H1 (cell line): ENCODE measurements at regions not wholly inside any gene's neighbourhood (a gene's known extent, or its start where the extent isn't known, plus 50 kb on each side); places are given as distances from the start of the nearest gene placed in this dataset.

Experiments used
- CTCF ChIA-PET: fragments of 300-600 bp; sonication (Branson Sonifier 250); formaldehyde crosslinking; loops from one replicate; lab custom pipeline; 2021; ENCODE audit not compliant: partially characterized antibody; lab: Charles Lee
- POLR2A ChIA-PET: fragments of 300-600 bp; sonication (Branson Sonifier 250); formaldehyde crosslinking; loops from one replicate; lab custom pipeline; 2021; ENCODE audit warnings: inconsistent platforms; ENCODE audit not compliant: partially characterized antibody; lab: Charles Lee
- DNase-seq, 2 experiments: peaks; one replicate each; pipeline versions ENCODE4 v3.0.0 to v3.0.0-alpha.2; 2010 to 2022; ENCODE audit warnings: low spot score in 2 of 2, low read depth in 1 of 2, mixed read lengths in 1 of 2
- FAIRE-seq: peaks from 2 replicates; lab custom pipeline; 2011; peaks lifted over from hg19 to GRCh38; lab: Jason Lieb, UNC
- H2AFZ ChIP-seq: 2 replicates; pipeline ENCODE4 v1.8.1; 2012; ENCODE audit warnings: low read length, inconsistent platforms
- H2AK5ac ChIP-seq: 2 replicates; pipeline ENCODE4 v1.6.1; 2013; ENCODE audit warnings: low read depth, low read length
- H2BK120ac ChIP-seq: replicated peaks from 2 replicates; pipeline ENCODE3; 2013; ENCODE audit warnings: low read depth, low read length, inconsistent platforms
- H2BK12ac ChIP-seq: 2 replicates; pipeline ENCODE4 v1.6.1; 2013; ENCODE audit warnings: low read depth, low read length
- H2BK15ac ChIP-seq: 2 replicates; pipeline ENCODE4 v1.6.1; 2013; ENCODE audit warnings: low read length
- H2BK20ac ChIP-seq: 2 replicates; pipeline ENCODE4 v1.6.1; 2013; ENCODE audit warnings: low read length
- H2BK5ac ChIP-seq: 2 replicates; pipeline ENCODE4 v1.6.1; 2013; ENCODE audit warnings: low read depth, low read length
- H3K14ac ChIP-seq: 2 replicates; pipeline ENCODE4 v1.6.1; 2013; ENCODE audit warnings: inconsistent platforms; ENCODE audit not compliant: insufficient read length
- H3K18ac ChIP-seq: 2 replicates; pipeline ENCODE4 v1.6.1; 2013; ENCODE audit warnings: low read length; ENCODE audit errors: extremely low read depth
- H3K23ac ChIP-seq: 2 replicates; pipeline ENCODE4 v1.6.1; 2013; ENCODE audit warnings: inconsistent platforms; ENCODE audit not compliant: insufficient read length
- H3K23me2 ChIP-seq: 2 replicates; pipeline ENCODE4 v1.6.1; 2013; ENCODE audit warnings: low read depth, low read length
- H3K27ac ChIP-seq: 2 replicates; pipeline ENCODE4 v1.6.1; 2011; ENCODE audit warnings: low read depth, low read length, inconsistent platforms
- H3K27me3 ChIP-seq, 4 experiments: replicated peaks in 1 of 4; 1 replicate in 1 of 4; 2 replicates in 3 of 4; pipeline versions ENCODE4 v1.6.1 to v1.8.1; 2011 to 2013; ENCODE audit warnings: low read length in 3 of 4, mild to moderate bottlenecking in 3 of 4, inconsistent platforms in 2 of 4, mixed read lengths in 2 of 4, moderate library complexity in 1 of 4; ENCODE audit not compliant: control insufficient read depth in 3 of 4, insufficient read depth in 3 of 4; ENCODE audit errors: extremely low read depth in 1 of 4
- H3K36me3 ChIP-seq, 4 experiments: 2 replicates each; pipeline versions ENCODE4 v1.6.1 to v1.8.1; 2011 to 2013; ENCODE audit warnings: mild to moderate bottlenecking in 4 of 4, low read length in 3 of 4, moderate library complexity in 2 of 4, control low read depth in 1 of 4, inconsistent platforms in 1 of 4; ENCODE audit not compliant: insufficient read depth in 4 of 4, control insufficient read depth in 2 of 4
- H3K4ac ChIP-seq: replicated peaks from 2 replicates; pipeline ENCODE3; 2013; ENCODE audit warnings: low read length, low read depth, mixed read lengths, inconsistent platforms; ENCODE audit not compliant: insufficient read length
- H3K4me1 ChIP-seq, 4 experiments: replicated peaks in 1 of 4; 1 replicate in 1 of 4; 2 replicates in 3 of 4; pipeline versions ENCODE4 v1.6.1 to v1.8.1; 2011 to 2013; ENCODE audit warnings: low read length in 3 of 4, inconsistent platforms in 2 of 4, mixed read lengths in 1 of 4; ENCODE audit not compliant: insufficient read depth in 4 of 4, control insufficient read depth in 3 of 4
- H3K4me2 ChIP-seq, 2 experiments: 2 replicates each; pipeline versions ENCODE4 v1.6.1 to v1.8.1; 2011 to 2013; ENCODE audit warnings: low read depth in 2 of 2, low read length in 2 of 2, control low read depth in 1 of 2, inconsistent platforms in 1 of 2, mild to moderate bottlenecking in 1 of 2; ENCODE audit not compliant: insufficient read depth in 1 of 2
- H3K4me3 ChIP-seq, 4 experiments: fragments of 200-600, 300-600 bp in 1 of 4; sonication (generic), shearing (Covaris generic), sonication (Bioruptor Twin) in 1 of 4; 2 replicates each; pipeline versions ENCODE4 v1.5.1 to v1.8.1; 2011 to 2016; ENCODE audit warnings: low read length in 4 of 4, low read depth in 3 of 4, control low read depth in 2 of 4, inconsistent platforms in 2 of 4, mild to moderate bottlenecking in 2 of 4, mixed read lengths in 1 of 4, moderate library complexity in 1 of 4; ENCODE audit not compliant: insufficient read depth in 2 of 4; ENCODE audit errors: extremely low read depth in 1 of 4
- H3K56ac ChIP-seq: replicated peaks from 2 replicates; pipeline ENCODE3; 2013; ENCODE audit warnings: low read depth, mild to moderate bottlenecking, mixed read lengths, low read length, inconsistent platforms; ENCODE audit not compliant: insufficient read length
- H3K79me1 ChIP-seq: 2 replicates; pipeline ENCODE4 v1.6.1; 2013; ENCODE audit warnings: low read depth, low read length, control low read depth
- H3K79me2 ChIP-seq, 2 experiments: 2 replicates each; pipeline versions ENCODE4 v1.6.1 to v1.8.1; 2012 to 2013; ENCODE audit warnings: low read length in 2 of 2, mild to moderate bottlenecking in 2 of 2, inconsistent platforms in 1 of 2; ENCODE audit not compliant: insufficient read depth in 2 of 2, control insufficient read depth in 1 of 2
- H3K9ac ChIP-seq, 4 experiments: replicated peaks in 1 of 4; 1 replicate in 1 of 4; 2 replicates in 3 of 4; pipeline versions ENCODE4 v1.6.1 to v1.8.1; 2011 to 2013; ENCODE audit warnings: low read depth in 3 of 4, low read length in 3 of 4, control low read depth in 2 of 4, mild to moderate bottlenecking in 2 of 4, moderate library complexity in 2 of 4, inconsistent platforms in 1 of 4; ENCODE audit errors: extremely low read depth in 1 of 4
- H3K9me3 ChIP-seq, 2 experiments: 2 replicates each; pipeline versions ENCODE4 v1.6.1 to v1.8.1; 2012 to 2013; ENCODE audit warnings: mild to moderate bottlenecking in 2 of 2, moderate library complexity in 2 of 2, control low read depth in 1 of 2, inconsistent platforms in 1 of 2, low read depth in 1 of 2, low read length in 1 of 2, mixed read lengths in 1 of 2; ENCODE audit not compliant: insufficient read depth in 2 of 2
- H4K20me1 ChIP-seq, 2 experiments: replicated peaks in 1 of 2; 2 replicates each; pipeline versions ENCODE3 to v1.8.1; 2011 to 2013; ENCODE audit warnings: inconsistent platforms in 2 of 2, low read length in 2 of 2, mild to moderate bottlenecking in 1 of 2; ENCODE audit not compliant: insufficient read depth in 2 of 2, control insufficient read depth in 1 of 2
- H4K5ac ChIP-seq: 2 replicates; pipeline ENCODE4 v1.6.1; 2013; ENCODE audit warnings: low read length, low read depth, mixed read lengths, inconsistent platforms; ENCODE audit not compliant: insufficient read length
- H4K8ac ChIP-seq: 2 replicates; pipeline ENCODE4 v1.8.0; 2013; ENCODE audit warnings: mild to moderate bottlenecking, moderate library complexity, low read length, inconsistent platforms; ENCODE audit not compliant: insufficient read depth; ENCODE audit errors: extremely low read depth
- H4K91ac ChIP-seq: replicated peaks from 2 replicates; pipeline ENCODE3; 2013; ENCODE audit warnings: low read length, mixed read lengths, inconsistent platforms; ENCODE audit not compliant: insufficient read length
- GABPA ChIP-seq: IDR thresholded peaks from 2 replicates; pipeline ENCODE4 v1.6.1; 2011; ENCODE audit warnings: mild to moderate bottlenecking, low read length, moderate library complexity, borderline replicate concordance; ENCODE audit not compliant: insufficient read depth
- RAD21 ChIP-seq, 2 experiments: IDR thresholded peaks in 1 of 2; conservative IDR thresholded peaks in 1 of 2; 2 replicates each; pipeline ENCODE4 v1.6.1; 2011; ENCODE audit warnings: low read depth in 2 of 2, low read length in 2 of 2, improper control_type of control experiment in 1 of 2, inconsistent platforms in 1 of 2, mild to moderate bottlenecking in 1 of 2, moderate library complexity in 1 of 2
- SIRT6 ChIP-seq: IDR thresholded peaks from one replicate; pipeline ENCODE4 v1.7.1; 2012; ENCODE audit warnings: low read length, inconsistent platforms

GRCh38 chr2:83689402-83689801, 769.7 kb downstream of the SUCLG1 start:
- H3K23ac ChIP-seq = no peak overlapping the region
- no peaks in the 10 kb centered on the region for H3K9me3 ChIP-seq
- H3K23me2 ChIP-seq = no peaks in the 10 kb centered on the region
- no peak overlapping the region for H3K4ac ChIP-seq
- TF ChIP-seq RAD21 (IDR thresholded peaks at IDR 0.05 in 1 of 2, conservative IDR thresholded peaks at IDR 0.05 in 1 of 2; ENCODE audit: low read depth in 2 of 2, low read length in 2 of 2) (no peak), SIRT6 (no peak), GABPA (no peak)
- no peak overlapping the region for H2BK120ac ChIP-seq
- DNase-seq = no peak
- H3K4me3 ChIP-seq = no peak overlapping the region
- no peak overlapping the region for H2AFZ ChIP-seq
- H3K27ac ChIP-seq = no peak overlapping the region
- H4K5ac ChIP-seq = no peak overlapping the region
- no peak overlapping the region for H3K56ac ChIP-seq
- H2AK5ac ChIP-seq = no peak overlapping the region
- no peak overlapping the region for H3K4me2 ChIP-seq
- no peak overlapping the region for H3K9ac ChIP-seq
- no peak overlapping the region for H2BK5ac ChIP-seq
- ChIA-PET CTCF (interaction anchor here (0.6 to 0.7 kb wide), 2 partner anchors 38 to 529 kb away, joined by 3 read pairs; no protein-coding TSS in a partner anchor), POLR2A (no interaction called here)
- H2BK20ac ChIP-seq = no peak overlapping the region
- no peaks in the 10 kb centered on the region for H3K79me1 ChIP-seq
- H3K18ac ChIP-seq = no peak overlapping the region
- no peaks in the 10 kb centered on the region for H3K36me3 ChIP-seq
- no peak for FAIRE-seq
- no peak overlapping the region for H2BK15ac ChIP-seq
- no peaks in the 10 kb centered on the region for H3K79me2 ChIP-seq
- no peak overlapping the region for H3K14ac ChIP-seq
- H3K27me3 ChIP-seq = peaks cover 0 to 1% (median 0%) of the 10 kb centered on the region in 4 experiments; a peak in 1 of 7 replicates
- H4K8ac ChIP-seq = no peak overlapping the region
- H2BK12ac ChIP-seq = no peak overlapping the region
- no peaks in the 10 kb centered on the region for H4K20me1 ChIP-seq
- no peaks in the 10 kb centered on the region for H3K4me1 ChIP-seq
- H4K91ac ChIP-seq = no peak overlapping the region
